Brain microvascular endothelial cell (primary cell): ENCODE measurements at regions not wholly inside any gene's neighbourhood (a gene's known extent, or its start where the extent isn't known, plus 50 kb on each side); places are given as distances from the start of the nearest gene placed in this dataset.

Experiments used
- DNase-seq: peaks from one replicate; pipeline ENCODE4 v3.0.0-alpha.2; 2020
- H3K27ac ChIP-seq: fragments of 250-450 bp; sonication (Bioruptor Pico); 2 replicates; pipeline ENCODE4 v1.5.1; 2020; ENCODE audit warnings: mild to moderate bottlenecking, moderate library complexity
- H3K27me3 ChIP-seq: fragments of 250-450 bp; sonication (Bioruptor Pico); replicated peaks from 2 replicates; pipeline ENCODE4 v1.5.1; 2020; ENCODE audit warnings: mild to moderate bottlenecking
- H3K36me3 ChIP-seq: fragments of 250-450 bp; sonication (Bioruptor Pico); replicated peaks from 2 replicates; pipeline ENCODE4 v1.5.1; 2020; ENCODE audit warnings: mild to moderate bottlenecking
- H3K4me3 ChIP-seq: 2 replicates; pipeline ENCODE4 v1.5.1; 2011; ENCODE audit warnings: low read depth, mild to moderate bottlenecking, control low read depth, low read length, moderate library complexity
- in situ Hi-C: cut with HindIII; loops from 2 replicates; pipeline ENCODE4 v1.10.0; 2017; ENCODE audit warnings: low sequenced_read_pairs, low pct_ligation_motif_present
- TF ChIP-seq, protein P1 (sequence below): IDR thresholded peaks from 2 replicates; pipeline ENCODE4 v1.5.1; 2011; ENCODE audit warnings: low read depth, mild to moderate bottlenecking, moderate library complexity, low read length, control low read depth, inconsistent platforms; ENCODE audit errors: missing control alignments

DNA sequence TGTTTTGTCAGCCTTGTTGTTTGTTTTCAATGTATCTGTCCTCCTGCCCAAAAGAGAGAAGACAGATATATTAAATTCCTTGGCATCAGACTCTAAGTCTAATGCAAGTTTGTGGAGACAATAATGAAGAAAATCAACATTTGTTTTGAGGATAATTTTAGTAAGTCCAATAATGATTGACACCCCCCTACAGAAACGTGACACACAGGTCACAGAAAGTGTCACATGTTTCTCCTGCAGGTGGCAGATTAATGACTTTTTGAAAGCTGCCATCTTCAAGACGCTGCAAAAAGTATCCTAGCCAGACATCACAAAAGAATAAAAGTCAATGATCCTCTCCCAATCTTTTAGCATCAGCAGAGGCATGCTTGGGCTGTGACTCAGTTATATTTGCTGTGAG is 378.8 kb upstream of the TMPO start:
- H3K27me3 ChIP-seq, result no peaks in the 10 kb centered on the region
- DNase-seq, result no peak
- in situ Hi-C loops, result no loop called here
- H3K36me3 ChIP-seq, result no peaks in the 10 kb centered on the region
- H3K27ac ChIP-seq, result no peak overlapping the region
- TF ChIP-seq, protein P1, sequence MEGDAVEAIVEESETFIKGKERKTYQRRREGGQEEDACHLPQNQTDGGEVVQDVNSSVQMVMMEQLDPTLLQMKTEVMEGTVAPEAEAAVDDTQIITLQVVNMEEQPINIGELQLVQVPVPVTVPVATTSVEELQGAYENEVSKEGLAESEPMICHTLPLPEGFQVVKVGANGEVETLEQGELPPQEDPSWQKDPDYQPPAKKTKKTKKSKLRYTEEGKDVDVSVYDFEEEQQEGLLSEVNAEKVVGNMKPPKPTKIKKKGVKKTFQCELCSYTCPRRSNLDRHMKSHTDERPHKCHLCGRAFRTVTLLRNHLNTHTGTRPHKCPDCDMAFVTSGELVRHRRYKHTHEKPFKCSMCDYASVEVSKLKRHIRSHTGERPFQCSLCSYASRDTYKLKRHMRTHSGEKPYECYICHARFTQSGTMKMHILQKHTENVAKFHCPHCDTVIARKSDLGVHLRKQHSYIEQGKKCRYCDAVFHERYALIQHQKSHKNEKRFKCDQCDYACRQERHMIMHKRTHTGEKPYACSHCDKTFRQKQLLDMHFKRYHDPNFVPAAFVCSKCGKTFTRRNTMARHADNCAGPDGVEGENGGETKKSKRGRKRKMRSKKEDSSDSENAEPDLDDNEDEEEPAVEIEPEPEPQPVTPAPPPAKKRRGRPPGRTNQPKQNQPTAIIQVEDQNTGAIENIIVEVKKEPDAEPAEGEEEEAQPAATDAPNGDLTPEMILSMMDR, result no peak
- no peak overlapping the region for H3K4me3 ChIP-seq

DNA sequence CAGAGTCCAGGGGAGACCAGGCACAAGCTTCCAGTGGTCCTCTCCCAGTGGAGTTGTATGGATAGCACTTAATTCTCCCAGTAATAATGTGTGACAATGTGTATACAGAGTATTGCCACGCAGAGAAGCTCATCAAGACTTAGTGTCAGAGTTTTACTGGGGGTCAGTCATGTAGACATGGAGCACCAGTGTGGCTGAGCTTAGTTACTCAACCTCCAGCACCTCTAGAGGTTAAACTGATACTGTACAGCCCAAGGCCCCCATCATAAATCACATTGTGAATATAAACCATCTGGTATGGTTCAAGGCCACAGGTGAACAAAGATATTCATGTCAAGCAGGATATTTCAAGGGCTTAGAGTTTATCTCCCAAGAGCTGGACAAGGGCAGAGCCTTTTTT is 378.1 kb upstream of the TMPO start:
- DNase-seq, result no peak
- no peaks in the 10 kb centered on the region for H3K36me3 ChIP-seq
- no peak overlapping the region for H3K27ac ChIP-seq
- TF ChIP-seq, protein P1, result no peak
- no peak overlapping the region for H3K4me3 ChIP-seq
- in situ Hi-C loops, result no loop called here
- no peaks in the 10 kb centered on the region for H3K27me3 ChIP-seq

DNA sequence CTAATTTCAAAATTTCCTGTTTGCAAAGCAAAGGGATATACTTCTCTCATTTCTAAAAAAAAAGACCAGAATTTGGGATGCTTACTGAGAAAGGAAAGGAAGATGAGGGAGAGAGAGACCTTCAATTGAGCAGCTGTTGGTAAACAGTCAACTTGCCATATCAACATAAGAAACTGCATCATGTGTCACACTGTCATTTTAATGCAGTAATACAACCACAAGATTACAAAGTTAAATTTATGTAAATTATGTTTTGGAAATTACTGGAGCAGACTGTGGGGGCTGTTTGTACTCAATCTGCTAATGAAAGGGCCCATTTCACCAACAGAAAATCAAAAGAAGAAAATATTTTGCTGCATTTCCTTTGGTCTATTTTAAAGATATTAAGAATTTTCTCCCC is 370.4 kb upstream of the TMPO start:
- Histone ChIP-seq H3K27me3 (no peaks in the 10 kb centered on the region), H3K36me3 (no peaks in the 10 kb centered on the region), H3K27ac (no peak overlapping the region), H3K4me3 (no peak overlapping the region)
- in situ Hi-C loops, result no loop called here
- TF ChIP-seq, protein P1, result no peak
- DNase-seq, result no peak

DNA sequence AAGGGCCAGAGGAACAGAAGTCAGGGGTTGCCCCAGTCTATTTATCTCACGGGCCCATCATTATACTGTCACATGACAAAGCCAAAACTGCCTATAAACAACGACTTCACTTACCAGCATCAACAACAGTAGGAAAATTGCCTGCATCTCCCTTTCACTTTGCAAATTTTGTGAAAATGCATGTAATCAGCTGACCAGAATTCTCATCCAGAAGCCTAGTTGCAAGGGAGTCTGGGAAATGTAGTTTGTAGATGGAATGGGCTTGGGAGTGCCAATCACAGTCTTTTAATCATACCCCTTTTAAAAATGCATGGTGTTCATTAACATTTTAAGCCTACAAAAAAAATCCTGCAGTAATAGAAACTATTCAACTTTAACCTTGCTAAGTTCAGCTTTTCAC is 369.3 kb upstream of the TMPO start:
- H3K4me3 ChIP-seq, result no peak overlapping the region
- TF ChIP-seq, protein P1, result no peak
- H3K36me3 ChIP-seq, result no peaks in the 10 kb centered on the region
- H3K27ac ChIP-seq, result no peak overlapping the region
- DNase-seq, result no peak
- no peaks in the 10 kb centered on the region for H3K27me3 ChIP-seq
- in situ Hi-C loops, result no loop called here

DNA sequence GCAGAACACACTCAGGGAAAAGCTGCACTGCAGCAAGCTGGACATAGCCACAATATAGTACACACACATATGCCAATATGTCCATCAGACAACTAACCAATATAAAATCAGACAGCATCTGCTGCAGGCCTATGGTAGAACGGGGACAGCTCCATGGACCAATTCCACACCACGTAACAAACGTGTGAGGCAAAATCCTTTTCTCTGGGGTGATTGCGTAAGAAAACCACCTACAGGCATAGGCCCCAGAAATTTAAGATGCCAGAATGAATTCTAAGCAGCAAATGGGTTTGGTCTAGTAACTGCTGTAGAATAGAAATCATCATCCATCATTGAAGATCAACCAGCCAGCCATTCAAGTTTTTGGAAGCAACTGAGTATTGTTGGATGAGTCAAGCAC is 368.9 kb upstream of the TMPO start:
- Histone ChIP-seq H3K36me3 (no peaks in the 10 kb centered on the region), H3K4me3 (no peak overlapping the region), H3K27ac (no peak overlapping the region), H3K27me3 (no peaks in the 10 kb centered on the region)
- TF ChIP-seq, protein P1, result no peak
- in situ Hi-C loops, result no loop called here
- DNase-seq, result no peak

DNA sequence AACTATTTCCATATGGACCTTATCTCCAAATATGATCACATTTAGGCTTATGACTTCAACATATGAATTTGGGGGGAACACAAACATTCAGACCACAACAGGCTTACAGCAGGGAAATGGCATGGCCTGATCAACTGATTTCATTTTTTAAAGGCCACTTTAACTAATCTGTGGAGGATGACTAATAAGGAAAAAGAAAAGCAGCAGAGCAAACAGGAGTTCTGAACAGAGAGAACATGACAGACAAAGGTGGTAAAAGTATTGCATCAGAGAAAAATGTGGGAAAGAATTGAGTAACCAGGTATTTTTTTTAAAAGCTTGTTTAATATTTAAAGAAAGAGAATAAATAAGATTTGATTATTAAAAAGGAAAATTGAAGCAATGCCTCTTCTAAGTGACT is 366.1 kb upstream of the TMPO start:
- H3K36me3 ChIP-seq, result no peaks in the 10 kb centered on the region
- TF ChIP-seq, protein P1, result no peak
- H3K27me3 ChIP-seq, result no peaks in the 10 kb centered on the region
- H3K27ac ChIP-seq, result no peak overlapping the region
- in situ Hi-C loops, result no loop called here
- no peak overlapping the region for H3K4me3 ChIP-seq
- DNase-seq, result no peak
